ENCODE measurements at regions not wholly inside any gene's neighbourhood (a gene's known extent, or its start where the extent isn't known, plus 50 kb on each side); places are given as distances from the start of the nearest gene placed in this dataset.

- CTCF ChIA-PET = interaction anchor here (2.3 kb wide), 1 partner anchor 10 kb away, joined by 7 read pairs; no protein-coding TSS in a partner anchor
- intact Hi-C loops (cut with micrococcal nuclease; ENCODE audit: unreplicated experiment) = no loop called here
- H3K4me3 Mint-ChIP-seq (ENCODE audit: low read depth, unreplicated experiment) = no peak overlapping the region
- H3K27me3 Mint-ChIP-seq (ENCODE audit: unreplicated experiment) = no peaks in the 10 kb centered on the region
- no TSS peak for BruUV-seq (replicated peaks)
- no peak for DNase-seq
- H3K27ac Mint-ChIP-seq (ENCODE audit: unreplicated experiment) = no peak overlapping the region
- TF ChIP-seq CTCF (IDR thresholded peaks at IDR 0.05; ENCODE audit: unreplicated experiment) = no peak
- no peaks in the 10 kb centered on the region for H3K36me3 Mint-ChIP-seq (ENCODE audit: insufficient read depth, unreplicated experiment)
- peaks cover 8% of the 10 kb centered on the region for H3K4me1 Mint-ChIP-seq (ENCODE audit: low read depth, unreplicated experiment)
- H3K9me3 Mint-ChIP-seq (ENCODE audit: low read depth, unreplicated experiment) = peaks cover 2% of the 10 kb centered on the region
These were observed 197.3 kb upstream of the HES1 start for GRCh38 chr3:193938613-193939012.

GRCh38 chr3:193939527-193939926, 196.4 kb upstream of the HES1 start:
- DNase-seq = no peak
- peaks cover 2% of the 10 kb centered on the region for H3K9me3 Mint-ChIP-seq (ENCODE audit: low read depth, unreplicated experiment)
- CTCF ChIA-PET = interaction anchor here (2.3 kb wide), 1 partner anchor 11 kb away, joined by 7 read pairs; no protein-coding TSS in a partner anchor
- no TSS peak for BruUV-seq (replicated peaks)
- H3K4me1 Mint-ChIP-seq (ENCODE audit: low read depth, unreplicated experiment) = peaks cover 8% of the 10 kb centered on the region
- H3K27ac Mint-ChIP-seq (ENCODE audit: unreplicated experiment) = no peak overlapping the region
- no peaks in the 10 kb centered on the region for H3K27me3 Mint-ChIP-seq (ENCODE audit: unreplicated experiment)
- H3K4me3 Mint-ChIP-seq (ENCODE audit: low read depth, unreplicated experiment) = no peak overlapping the region
- intact Hi-C loops (cut with micrococcal nuclease; ENCODE audit: unreplicated experiment) = no loop called here
- no peaks in the 10 kb centered on the region for H3K36me3 Mint-ChIP-seq (ENCODE audit: insufficient read depth, unreplicated experiment)
- TF ChIP-seq CTCF (IDR thresholded peaks at IDR 0.05; ENCODE audit: unreplicated experiment) = no peak

GRCh38 chr3:193940526-193940925, 195.4 kb upstream of the HES1 start:
- Mint-ChIP-seq H3K27me3 (ENCODE audit: unreplicated experiment) (no peaks in the 10 kb centered on the region), H3K4me1 (ENCODE audit: low read depth, unreplicated experiment) (peaks cover 7% of the 10 kb centered on the region)
- intact Hi-C loops (cut with micrococcal nuclease; ENCODE audit: unreplicated experiment) = loop anchor here (10.0 kb wide), 1 partner anchor 194 kb away; the partner anchor contains the start of gene HES1

GRCh38 chr3:193941486-193941885, 194.5 kb upstream of the HES1 start:
- H3K9me3 Mint-ChIP-seq (ENCODE audit: low read depth, unreplicated experiment) = peaks cover 2% of the 10 kb centered on the region

More at GRCh38 chr3:193940526-193940925, 195.4 kb upstream of the HES1 start:
- Mint-ChIP-seq H3K27ac (ENCODE audit: unreplicated experiment) (no peak overlapping the region), H3K36me3 (ENCODE audit: insufficient read depth, unreplicated experiment) (no peaks in the 10 kb centered on the region), H3K4me3 (ENCODE audit: low read depth, unreplicated experiment) (no peak overlapping the region), H3K9me3 (ENCODE audit: low read depth, unreplicated experiment) (peaks cover 2% of the 10 kb centered on the region)
- no peak for DNase-seq
- no TSS peak for BruUV-seq (replicated peaks)
- CTCF ChIA-PET = interaction anchor here (3.6 kb wide), 1 partner anchor 11 kb away, joined by 15 read pairs; no protein-coding TSS in a partner anchor
- TF ChIP-seq CTCF (IDR thresholded peaks at IDR 0.05; ENCODE audit: unreplicated experiment) = no peak

More at GRCh38 chr3:193941486-193941885, 194.5 kb upstream of the HES1 start:
- intact Hi-C loops (cut with micrococcal nuclease; ENCODE audit: unreplicated experiment) = loop anchor here (10.0 kb wide), 1 partner anchor 193 kb away; the partner anchor contains the start of gene HES1
- no peaks in the 10 kb centered on the region for H3K27me3 Mint-ChIP-seq (ENCODE audit: unreplicated experiment)
- TF ChIP-seq CTCF (IDR thresholded peaks at IDR 0.05; ENCODE audit: unreplicated experiment) = no peak
- no peak overlapping the region for H3K4me3 Mint-ChIP-seq (ENCODE audit: low read depth, unreplicated experiment)
- DNase-seq = no peak
- H3K36me3 Mint-ChIP-seq (ENCODE audit: insufficient read depth, unreplicated experiment) = no peaks in the 10 kb centered on the region
- peak overlapping the region; percentile 15 for H3K27ac Mint-ChIP-seq (ENCODE audit: unreplicated experiment)
- peaks cover 14% of the 10 kb centered on the region for H3K4me1 Mint-ChIP-seq (ENCODE audit: low read depth, unreplicated experiment)
- BruUV-seq (replicated peaks) = no TSS peak
- CTCF ChIA-PET = interaction anchor here (3.6 kb wide), 1 partner anchor 12 kb away, joined by 15 read pairs; no protein-coding TSS in a partner anchor

Measured in Calu3 (cell line).